ENCODE measurements at regions not wholly inside any gene's neighbourhood (a gene's known extent, or its start where the extent isn't known, plus 50 kb on each side); places are given as distances from the start of the nearest gene placed in this dataset.
"Not testable (repeated sequence)": the region's sequence is repeated elsewhere in the genome, so short reads cannot be mapped to it uniquely, and the experiment has no call there.

- H3K4me1 Mint-ChIP-seq, result peaks cover 22% of the 10 kb centered on the region
- H3K9me3 Mint-ChIP-seq, result no peaks in the 10 kb centered on the region
- H3K27me3 Mint-ChIP-seq (ENCODE audit: low read depth), result no peaks in the 10 kb centered on the region
- no peak overlapping the region for H3K4me3 Mint-ChIP-seq
- TF ChIP-seq CTCF (conservative IDR thresholded peaks at IDR 0.05), result no peak
- no peaks in the 10 kb centered on the region for H3K36me3 Mint-ChIP-seq (ENCODE audit: low read depth)
- no peak for DNase-seq (ENCODE audit: low read depth, low spot score)
- H3K27ac Mint-ChIP-seq (ENCODE audit: unreplicated experiment), result no peak overlapping the region
Measured at GRCh38 chr2:144004742-144005141, 515.2 kb downstream of the ZEB2 start.

- H3K27ac Mint-ChIP-seq (ENCODE audit: unreplicated experiment), result no peak overlapping the region
- H3K4me1 Mint-ChIP-seq, result peaks cover 18% of the 10 kb centered on the region
- H3K27me3 Mint-ChIP-seq (ENCODE audit: low read depth), result no peaks in the 10 kb centered on the region
- no peak for DNase-seq (ENCODE audit: low read depth, low spot score)
- H3K36me3 Mint-ChIP-seq (ENCODE audit: low read depth), result no peaks in the 10 kb centered on the region
- no peak overlapping the region for H3K4me3 Mint-ChIP-seq
- TF ChIP-seq CTCF (conservative IDR thresholded peaks at IDR 0.05), result no peak
- no peaks in the 10 kb centered on the region for H3K9me3 Mint-ChIP-seq
Measured at GRCh38 chr2:144003460-144004075, 516.4 kb downstream of the ZEB2 start.

DNA sequence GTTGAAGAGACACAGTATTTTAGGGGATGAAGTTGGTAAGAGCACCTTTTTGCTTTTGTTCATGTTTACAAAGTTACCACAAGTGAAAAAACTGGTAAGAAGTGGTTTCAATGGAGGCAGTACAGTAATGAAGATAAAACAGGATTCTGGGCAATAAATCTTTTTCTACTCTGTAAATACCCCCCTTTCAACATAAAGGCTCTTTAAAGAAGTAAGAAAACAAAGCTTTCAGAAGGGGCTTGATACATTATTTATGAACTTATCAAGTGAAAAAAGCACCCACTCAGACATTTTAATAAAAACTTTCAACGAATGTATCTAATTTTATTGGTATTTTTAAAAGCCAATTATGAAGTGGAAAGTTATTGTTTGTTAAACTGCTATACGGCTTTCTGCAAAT, 522.9 kb downstream of the ZEB2 start:
- H3K4me3 Mint-ChIP-seq, result no peak overlapping the region
- H3K4me1 Mint-ChIP-seq, result peaks cover 19% of the 10 kb centered on the region
- no peaks in the 10 kb centered on the region for H3K27me3 Mint-ChIP-seq (ENCODE audit: low read depth)
- no peak overlapping the region for H3K27ac Mint-ChIP-seq (ENCODE audit: unreplicated experiment)
- no peak for DNase-seq (ENCODE audit: low read depth, low spot score)
- TF ChIP-seq CTCF (conservative IDR thresholded peaks at IDR 0.05), result no peak
- peaks cover 5% of the 10 kb centered on the region for H3K36me3 Mint-ChIP-seq (ENCODE audit: low read depth)
- no peaks in the 10 kb centered on the region for H3K9me3 Mint-ChIP-seq

- Mint-ChIP-seq H3K4me3 (no peak overlapping the region), H3K27me3 (ENCODE audit: low read depth) (no peaks in the 10 kb centered on the region), H3K27ac (ENCODE audit: unreplicated experiment) (no peak overlapping the region), H3K36me3 (ENCODE audit: low read depth) (peaks cover 15% of the 10 kb centered on the region), H3K9me3 (peaks cover 7% of the 10 kb centered on the region), H3K4me1 (peaks cover 19% of the 10 kb centered on the region)
- no peak for DNase-seq (ENCODE audit: low read depth, low spot score)
- TF ChIP-seq CTCF (conservative IDR thresholded peaks at IDR 0.05), result no peak
Measured at GRCh38 chr2:143994961-143995360, 525.0 kb downstream of the ZEB2 start.

GRCh38 chr2:143991596-143991995, 528.3 kb downstream of the ZEB2 start:
- H3K4me1 Mint-ChIP-seq; H3K27me3 Mint-ChIP-seq (ENCODE audit: low read depth); H3K4me3 Mint-ChIP-seq; H3K27ac Mint-ChIP-seq (ENCODE audit: unreplicated experiment); DNase-seq (ENCODE audit: low read depth, low spot score): not testable (repeated sequence)
- Mint-ChIP-seq H3K9me3 (peaks cover 14% of the 10 kb centered on the region), H3K36me3 (ENCODE audit: low read depth) (peaks cover 24% of the 10 kb centered on the region)

DNA sequence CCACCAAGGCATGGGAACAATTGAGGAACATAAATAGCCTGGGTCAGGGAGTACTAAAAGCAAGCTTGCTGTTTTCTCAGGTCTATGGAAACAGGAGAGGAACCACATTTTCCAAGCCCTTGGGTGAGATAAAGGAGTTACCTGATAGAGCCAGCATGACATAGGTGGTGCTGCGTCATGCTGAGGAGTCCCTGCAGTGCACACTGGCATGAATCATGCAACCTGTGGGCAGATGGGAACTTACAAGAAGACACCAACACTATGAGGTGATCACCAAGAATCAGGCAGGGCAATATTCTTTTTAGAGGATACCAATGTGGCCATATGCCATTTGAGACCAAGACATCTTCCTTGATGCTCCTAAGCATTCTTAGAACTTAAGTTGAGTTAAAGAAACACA, 531.8 kb downstream of the ZEB2 start:
- Mint-ChIP-seq H3K4me3 (no peak overlapping the region), H3K27me3 (ENCODE audit: low read depth) (no peaks in the 10 kb centered on the region), H3K27ac (ENCODE audit: unreplicated experiment) (no peak overlapping the region), H3K36me3 (ENCODE audit: low read depth) (peaks cover 30% of the 10 kb centered on the region), H3K4me1 (peaks cover 5% of the 10 kb centered on the region), H3K9me3 (peaks cover 14% of the 10 kb centered on the region)
- TF ChIP-seq CTCF (conservative IDR thresholded peaks at IDR 0.05), result no peak
- no peak for DNase-seq (ENCODE audit: low read depth, low spot score)

Data from neural crest cell (in vitro differentiated cells).